OCI-M1 (cell line): ENCODE measurements at regions not wholly inside any gene's neighbourhood (a gene's known extent, or its start where the extent isn't known, plus 50 kb on each side); places are given as distances from the start of the nearest gene placed in this dataset.
"Not testable (repeated sequence)": the region's sequence is repeated elsewhere in the genome, so short reads cannot be mapped to it uniquely, and the experiment has no call there.

Experiments used
- DNase-seq: peaks from one replicate; lab custom pipeline; 2025; lab: John Stamatoyannopoulos, UW

DNA sequence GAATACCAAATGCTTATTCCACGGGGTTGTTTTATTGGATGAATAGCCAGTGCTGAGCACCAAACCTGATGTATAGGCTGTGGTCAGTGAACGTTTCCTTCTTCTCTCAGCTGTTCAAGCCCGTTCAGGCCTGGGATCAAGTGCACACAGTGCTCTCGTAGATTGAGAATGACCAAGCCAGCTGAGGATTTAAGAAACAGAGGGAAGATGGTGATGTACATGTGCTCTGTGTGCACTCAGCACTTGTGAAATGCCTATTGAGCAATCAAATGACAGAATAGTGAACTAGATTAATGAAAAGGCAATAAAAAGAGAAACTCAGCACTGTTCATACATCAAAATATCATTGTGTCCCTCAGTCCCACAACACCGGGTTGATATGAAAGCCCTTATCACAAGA, 302.5 kb downstream of the BMPER start:
- no peak for DNase-seq

DNA sequence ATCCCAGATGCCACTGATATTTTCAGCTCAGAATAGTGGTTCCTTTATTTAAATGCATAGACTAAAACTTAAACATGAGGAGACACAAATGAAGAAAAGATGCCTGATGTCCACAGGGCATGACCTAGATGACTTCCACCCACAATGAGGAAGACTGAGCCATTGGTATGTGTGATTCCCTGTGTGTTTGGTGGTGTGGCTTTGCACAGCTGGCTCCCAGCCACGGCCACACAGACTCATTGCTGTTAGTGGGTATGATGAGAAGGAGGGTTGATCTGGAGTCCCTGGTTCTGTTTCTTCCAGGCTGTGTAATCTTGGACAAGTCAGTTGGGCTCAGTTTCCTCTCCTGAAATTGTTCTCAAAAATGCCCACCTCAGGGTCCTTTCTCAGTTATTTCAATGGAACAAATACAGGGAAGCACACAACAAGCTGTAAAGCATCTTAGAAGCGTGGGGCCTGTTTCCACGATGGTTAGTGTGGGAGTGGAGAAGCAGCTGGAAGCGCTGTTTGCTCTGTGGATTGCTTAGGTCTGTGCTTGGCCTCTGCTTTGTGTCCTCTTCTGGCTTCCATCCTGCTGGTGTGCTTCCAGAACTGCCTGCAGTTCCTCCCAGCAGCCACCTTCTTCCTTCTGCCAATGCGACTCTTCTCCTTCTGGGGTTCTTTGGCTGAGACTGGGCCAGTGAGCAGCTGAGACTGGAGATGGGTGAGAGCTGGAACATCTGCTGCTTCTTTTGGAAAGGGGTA, 303.7 kb downstream of the BMPER start:
- no peak for DNase-seq

DNA sequence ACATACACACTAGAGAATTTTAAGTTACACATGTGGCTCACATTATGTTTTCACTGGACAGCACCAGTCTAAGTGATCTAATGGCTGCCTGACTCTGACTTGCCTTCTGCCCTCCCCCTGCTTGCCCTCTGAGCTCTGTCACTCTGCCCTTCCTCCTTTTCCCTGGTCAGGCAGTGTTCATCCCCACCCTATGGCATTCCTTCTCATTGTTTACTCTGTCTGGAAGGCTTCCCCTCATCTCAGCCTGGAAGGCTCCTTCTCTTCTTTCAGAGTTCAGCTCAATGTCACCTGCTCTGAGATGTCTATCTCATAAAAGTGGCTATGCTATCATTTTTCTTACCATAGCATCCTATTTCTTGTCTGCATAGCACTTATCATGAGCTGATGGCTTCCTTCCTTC, 305.7 kb downstream of the BMPER start:
- no peak for DNase-seq

DNA sequence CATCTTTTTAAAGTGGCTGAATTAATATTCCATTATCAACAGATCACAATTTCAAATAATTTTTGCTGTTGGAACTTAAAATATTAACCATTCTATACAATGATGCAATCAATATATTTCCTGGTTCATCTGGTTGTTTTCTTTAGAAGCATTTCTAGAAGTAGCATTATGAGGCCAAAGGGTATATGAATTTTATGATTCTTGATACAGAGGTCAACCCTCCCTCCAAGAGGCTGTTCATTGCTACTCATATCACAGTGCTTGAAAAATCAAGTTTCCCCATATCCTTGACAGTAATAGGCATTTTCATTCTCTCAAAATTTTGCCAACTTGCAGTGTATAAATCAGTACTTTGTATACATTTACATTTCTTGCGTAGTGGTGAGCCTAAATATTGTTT, 312.6 kb downstream of the BMPER start:
- no peak for DNase-seq

DNA sequence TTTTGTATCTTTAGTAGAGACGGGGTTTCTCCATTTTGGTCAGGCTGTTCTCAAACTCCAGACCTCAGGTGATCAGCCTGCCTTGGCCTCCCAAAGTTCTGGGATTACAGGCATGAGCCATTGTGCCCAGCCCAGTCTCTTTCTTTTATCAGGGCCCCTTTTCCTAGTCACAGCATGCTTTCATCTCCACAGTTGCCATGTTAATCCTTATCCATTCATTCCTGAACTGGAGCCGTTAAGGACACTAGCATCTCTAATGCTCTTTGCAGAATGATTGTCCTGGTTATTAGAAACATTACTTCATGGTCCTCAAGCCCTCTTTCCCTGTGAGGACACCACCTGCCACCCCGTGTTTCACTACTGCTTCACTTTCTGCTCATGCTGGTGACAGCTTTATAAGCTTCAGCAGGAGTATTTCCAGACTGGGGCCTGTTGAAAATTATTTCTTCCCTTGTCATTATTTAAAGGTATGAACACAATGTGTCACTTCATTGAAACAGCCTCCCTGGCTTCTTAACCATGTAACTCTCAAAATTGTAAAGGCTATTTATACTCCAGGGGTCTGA, 313.9 kb downstream of the BMPER start:
- no peak for DNase-seq

DNA sequence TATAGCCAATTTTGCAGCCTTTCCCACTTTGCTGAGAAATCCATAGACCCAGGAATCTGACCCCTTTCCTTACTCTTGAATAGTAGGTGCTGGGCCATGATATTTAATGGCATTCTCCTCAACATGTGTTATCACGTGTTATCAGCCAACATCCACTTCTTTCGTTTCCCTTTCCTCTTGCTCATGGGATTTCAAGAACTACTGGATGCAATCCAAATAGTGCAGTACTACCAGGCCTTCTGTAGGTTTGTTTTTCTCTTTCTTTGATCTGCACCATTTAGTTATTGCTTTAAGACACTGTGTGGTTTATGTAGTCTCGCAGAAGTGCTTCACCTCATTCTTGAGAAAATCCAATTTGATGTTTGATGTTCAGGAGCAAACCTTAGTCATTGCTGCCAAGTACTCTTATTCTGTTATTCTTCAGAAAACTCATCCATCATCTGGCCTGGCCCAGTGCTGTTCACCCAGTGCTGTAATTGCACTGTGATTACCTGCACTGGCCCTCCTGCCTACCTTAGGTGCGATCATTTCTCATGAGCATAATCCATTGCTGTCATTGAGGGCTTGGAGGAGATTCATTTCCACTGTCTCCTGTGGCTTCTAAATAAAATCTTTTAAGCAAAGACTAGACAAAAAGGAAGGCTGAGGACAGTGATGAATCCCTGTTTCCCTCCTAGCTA, 315.3 kb downstream of the BMPER start:
- DNase-seq, result no peak

DNA sequence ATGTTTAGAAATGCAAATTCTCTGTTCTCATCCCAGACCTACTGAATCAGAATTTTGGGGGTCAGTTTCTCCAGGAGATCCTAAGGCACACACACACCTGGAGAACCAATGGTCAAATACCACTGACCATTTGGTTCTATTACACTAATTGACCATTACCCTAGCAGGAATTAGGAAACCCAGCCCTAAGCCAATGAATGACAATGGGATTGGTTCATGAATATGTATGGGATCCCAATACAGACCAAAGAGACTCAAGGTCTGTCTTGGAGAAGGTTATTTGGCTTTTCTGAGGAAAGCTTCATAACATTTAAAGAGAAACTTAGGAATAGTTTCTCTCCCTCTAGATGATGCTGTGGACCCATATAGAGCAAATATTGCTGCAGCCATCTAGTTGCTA, 317.0 kb downstream of the BMPER start:
- no peak for DNase-seq

DNA sequence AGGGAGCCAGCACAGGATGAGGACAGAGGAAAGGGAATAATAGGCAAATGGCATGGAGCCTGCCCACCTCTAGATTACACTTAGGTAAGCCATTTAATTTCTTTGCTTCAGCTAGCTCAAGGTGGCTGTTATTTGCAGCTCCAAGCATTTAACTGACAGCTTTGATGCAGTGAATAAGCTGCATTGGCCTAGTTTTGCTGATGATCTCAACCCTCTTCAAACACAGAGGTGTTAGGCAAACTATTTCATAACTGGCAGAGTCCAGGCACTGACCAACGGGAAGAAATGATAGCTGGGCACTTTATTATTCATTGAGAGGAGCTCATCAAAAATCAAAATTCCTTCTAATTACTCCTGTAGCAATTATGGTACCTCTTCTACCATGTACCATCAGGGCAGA, 317.4 kb downstream of the BMPER start:
- no peak for DNase-seq

DNA sequence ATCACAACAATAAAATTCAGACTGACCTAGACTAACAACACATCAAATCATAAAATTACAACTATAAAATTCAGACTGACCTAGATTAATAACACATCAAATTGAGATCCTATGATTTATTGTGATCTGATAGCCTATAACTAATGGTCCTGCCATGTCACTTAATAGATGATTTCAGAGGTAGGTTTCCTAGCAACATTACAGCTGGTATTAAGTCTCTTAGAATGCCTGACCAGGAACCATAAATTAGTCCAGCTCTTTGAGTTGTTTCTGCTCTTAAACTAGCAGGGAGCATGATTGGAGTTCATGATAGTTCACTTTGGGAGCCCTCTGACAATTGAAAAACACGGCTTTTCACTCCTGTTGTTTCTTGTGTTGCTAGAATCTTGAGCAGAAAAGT, 318.9 kb downstream of the BMPER start:
- DNase-seq, result no peak

DNA sequence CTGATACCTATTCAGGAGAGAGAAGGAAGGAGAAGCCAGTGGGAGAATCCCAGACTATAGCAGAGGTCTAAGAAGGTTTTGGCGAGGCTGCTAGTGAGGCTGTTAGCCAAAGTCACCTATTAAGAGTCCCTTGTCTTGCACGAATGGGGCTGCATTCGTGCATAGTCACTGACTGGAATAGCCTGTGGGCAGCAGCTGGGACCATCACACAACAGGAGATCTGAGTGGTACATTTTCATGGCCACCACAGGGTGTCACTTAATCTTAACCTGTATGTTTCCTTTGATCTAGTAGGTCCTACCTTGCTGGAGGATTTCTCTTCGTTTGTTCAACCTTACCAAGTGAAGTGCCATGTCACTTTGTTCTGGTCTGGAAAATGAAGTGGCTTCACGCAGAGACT, 319.9 kb downstream of the BMPER start:
- no peak for DNase-seq

DNA sequence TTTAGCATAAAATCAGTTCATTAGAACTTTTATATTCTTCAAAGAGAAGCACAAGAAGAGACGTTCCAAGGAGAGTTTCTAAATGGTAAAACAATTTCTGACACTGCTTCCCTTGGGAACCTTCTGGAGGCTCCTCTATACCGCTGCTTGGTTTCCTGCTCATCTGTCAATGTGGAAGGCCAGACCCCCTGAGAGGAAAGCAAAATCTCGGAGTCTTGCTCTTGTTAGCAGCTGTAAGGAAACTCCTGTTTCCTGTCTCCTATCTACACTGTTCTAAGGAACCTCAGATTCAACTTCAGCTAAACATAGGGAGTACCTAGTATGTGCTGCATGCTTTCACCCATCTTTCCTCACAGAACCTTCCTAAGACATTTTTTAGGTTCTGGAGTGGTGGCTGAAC, 322.2 kb downstream of the BMPER start:
- DNase-seq, result no peak

DNA sequence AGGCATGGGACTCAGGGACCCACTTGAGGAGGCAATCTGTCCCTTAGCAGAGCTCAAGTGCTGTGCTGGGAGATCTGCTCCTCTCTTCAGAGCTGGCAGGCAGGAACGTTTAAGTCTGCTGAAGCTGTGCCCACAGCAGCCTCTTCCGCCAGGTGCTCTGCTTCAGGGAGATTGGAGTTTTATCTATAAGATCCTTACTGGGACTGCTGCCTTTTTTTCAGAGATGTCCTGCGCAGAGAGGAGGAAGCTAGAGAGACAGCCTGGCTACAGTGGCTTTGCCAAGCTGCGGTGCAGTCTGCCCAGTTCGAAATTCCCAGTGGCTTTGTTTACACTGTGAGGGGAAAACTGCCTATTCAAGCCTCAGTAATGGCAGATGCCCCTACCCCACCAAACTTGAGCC, 329.8 kb downstream of the BMPER start:
- DNase-seq, result not testable (repeated sequence)

DNA sequence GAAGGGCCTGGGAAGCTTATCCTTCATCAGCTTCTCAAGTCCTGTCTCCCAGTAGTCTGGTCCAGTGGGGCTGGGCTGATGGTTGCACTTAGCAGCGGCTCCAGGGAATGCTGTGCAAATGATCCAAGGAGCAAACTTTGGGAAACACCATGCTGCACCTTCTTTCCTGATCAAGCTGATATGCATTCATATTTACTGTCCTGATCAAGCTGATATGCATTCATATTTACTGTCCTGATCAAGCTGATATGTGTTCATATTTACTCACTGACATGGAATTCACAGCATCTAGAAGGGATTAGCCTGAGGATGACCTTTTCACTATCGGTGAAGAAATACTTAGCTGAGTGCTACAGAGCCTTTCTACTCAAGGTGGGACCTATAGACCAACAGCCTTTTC, 330.7 kb downstream of the BMPER start:
- no peak for DNase-seq

DNA sequence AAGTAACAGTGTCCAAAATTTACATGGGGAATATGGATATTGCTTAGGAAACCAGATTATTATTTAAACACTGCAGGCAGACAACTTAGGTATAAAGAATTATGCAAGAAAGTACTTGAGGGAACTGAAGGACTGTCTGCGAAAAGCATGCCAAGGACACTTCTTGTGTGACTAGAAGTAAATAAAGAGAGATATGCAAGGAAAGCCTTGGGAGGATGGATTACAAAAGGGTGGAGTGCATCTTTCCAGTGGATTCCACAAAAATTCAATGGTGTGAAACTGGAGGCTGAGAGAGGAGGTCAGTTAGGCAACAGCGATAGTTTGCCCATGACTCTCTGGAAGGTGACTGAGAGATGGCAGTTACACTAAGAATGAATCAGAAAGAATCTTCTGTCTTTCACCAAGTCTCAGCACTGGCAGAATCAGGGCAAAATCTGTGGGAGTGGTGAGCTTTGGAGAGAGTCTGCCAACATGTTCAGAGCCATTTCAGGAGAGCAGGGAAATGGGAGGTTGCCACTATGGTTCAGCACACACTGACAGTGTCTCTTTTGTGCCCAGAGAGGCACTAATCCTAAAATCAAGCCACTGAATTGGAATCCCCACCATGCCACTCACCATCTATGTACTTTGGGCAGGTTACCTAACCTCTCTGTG, 331.6 kb downstream of the BMPER start:
- DNase-seq, result no peak

DNA sequence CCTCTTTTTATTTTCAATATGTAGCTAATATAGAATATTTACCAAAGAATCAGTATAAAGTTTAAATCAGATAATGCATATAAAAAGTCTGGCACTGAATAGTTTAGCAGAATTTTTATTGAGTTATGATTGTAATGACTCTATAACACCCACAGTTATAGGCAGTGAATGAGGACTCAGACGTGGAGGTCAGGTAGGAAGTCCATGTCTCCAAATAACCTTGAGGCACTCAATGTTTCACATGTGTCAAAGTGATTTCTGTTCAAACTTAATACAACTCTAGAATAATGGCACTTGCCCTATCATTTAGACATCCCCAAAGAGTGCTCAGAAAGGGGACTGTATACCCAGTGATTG, 332.1 kb downstream of the BMPER start:
- no peak for DNase-seq

DNA sequence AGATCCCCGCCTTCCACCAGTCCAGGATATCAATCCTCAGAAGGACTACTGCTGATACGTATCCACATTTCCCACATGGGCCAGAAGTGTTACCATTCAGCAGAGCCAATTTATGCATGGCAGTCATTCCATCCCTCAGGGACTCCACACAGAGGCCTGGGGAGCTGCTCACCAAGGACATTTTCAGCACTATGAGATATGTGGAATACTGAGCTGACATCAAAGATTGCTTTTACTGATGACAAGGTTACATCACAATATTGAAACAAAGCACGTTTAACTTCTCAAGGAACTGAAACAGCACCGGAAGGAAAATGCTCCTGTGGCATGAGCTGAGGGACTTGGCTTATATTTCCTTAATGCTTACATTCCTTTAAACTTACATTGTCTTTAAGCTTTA, 335.1 kb downstream of the BMPER start:
- no peak for DNase-seq

DNA sequence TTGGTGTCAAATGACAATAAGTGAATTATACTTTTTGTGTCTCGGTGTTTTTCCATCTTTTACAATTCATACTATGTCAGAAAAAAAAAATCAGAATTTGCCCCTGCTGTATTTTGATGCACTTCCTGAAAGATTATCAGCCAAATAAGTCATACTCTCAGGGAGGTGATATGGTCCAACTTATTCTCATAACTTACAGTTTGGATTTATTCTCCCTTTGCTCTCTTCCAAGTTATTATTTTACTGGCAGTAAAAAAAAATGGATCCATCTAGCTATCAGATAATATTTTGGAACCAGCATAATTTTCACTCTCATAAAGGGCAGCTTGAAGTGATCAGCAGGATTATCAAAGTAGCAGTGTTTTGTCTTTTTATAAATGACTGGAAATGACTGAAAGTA, 337.1 kb downstream of the BMPER start:
- DNase-seq, result no peak

DNA sequence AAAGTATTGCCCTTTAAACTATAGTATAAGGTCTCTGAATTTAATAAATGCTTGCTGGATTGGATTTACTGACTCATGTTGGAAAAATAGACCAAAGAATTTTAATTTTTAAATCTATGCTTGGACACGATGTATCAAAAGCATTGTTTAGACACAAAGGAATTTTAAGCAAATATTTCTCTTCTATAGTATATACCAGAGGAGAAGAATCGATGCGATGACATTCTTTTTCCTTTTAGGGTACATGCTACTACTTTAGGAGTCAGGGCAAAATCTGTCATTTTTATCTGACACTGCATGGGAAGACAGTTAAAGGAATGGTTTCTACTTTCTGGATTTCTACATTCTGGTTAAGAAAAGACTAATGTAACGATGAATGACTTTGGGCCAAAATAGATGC, 339.9 kb downstream of the BMPER start:
- no peak for DNase-seq

DNA sequence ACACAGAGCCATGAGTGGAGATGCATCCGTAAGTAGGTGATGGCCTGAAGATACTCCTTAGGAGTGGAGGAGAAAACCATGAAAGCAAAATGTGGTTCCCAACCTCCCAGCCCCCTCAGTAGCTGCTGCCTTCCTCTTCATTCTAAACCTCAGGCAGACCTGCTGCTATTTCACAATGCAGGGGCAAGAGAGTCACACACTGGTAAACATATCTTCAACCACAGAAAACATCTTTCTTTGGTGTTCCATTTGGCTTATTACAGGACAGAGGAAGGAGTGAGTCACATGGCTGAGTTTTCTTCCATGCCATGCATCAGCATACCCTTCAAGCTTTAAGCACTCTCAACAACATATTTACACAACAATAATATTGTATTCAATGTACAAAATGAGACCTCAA, 342.1 kb downstream of the BMPER start:
- no peak for DNase-seq

DNA sequence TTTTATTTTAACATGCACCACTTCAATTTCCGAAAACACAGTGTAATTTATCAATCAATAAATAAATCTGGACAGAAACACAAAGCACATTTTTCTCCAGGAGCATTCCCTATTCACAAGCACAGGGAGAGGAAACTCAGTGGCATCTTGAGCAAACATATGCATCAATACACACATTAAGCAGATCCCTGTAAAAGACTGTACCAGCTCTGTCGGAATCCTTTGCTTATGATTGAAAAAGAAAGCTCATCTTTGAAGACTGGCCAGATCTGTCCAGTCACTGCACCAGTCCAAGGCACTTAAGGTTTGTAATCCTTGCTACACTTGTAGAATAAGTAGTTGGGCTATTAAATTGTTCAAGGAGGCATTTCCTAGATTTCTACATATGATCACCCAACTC, 343.9 kb downstream of the BMPER start:
- DNase-seq, result no peak

DNA sequence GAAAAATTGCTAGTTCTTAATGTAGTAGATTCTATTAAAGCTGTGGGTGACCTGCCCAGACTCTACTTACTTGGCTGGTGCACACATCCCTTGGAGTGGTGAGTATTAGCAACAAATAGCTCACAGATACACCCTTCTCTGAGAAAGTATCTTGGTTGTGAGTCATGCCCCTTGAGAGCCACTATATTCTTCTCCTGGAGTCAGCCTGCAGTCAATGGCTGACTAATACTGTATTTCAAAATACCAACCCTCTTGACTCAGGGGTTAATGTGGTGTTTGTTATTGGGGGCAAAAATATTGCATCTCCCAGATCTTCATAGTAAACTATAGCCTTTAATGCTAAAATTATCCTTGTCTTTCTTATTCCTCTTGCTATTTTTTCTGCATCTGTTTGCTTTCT, 354.9 kb downstream of the BMPER start:
- no peak for DNase-seq

DNA sequence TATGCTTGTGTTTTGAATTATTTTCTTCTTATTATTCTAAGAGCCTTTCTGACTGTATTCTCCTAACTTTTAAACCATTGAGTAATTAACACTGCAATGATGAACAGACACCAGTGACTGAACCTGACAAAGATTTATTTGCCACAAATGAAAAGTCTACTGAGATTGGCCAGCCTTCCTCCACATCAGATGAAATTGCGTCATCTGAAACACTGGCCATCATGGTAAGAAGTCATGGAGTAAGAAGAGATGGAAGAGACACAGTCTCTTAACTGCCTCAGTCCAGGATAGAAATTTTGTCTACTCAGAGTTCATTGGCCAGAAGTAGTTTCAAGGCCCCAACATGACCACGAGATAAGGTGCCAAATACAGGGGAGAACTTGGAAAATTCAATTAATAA, 357.8 kb downstream of the BMPER start:
- no peak for DNase-seq

DNA sequence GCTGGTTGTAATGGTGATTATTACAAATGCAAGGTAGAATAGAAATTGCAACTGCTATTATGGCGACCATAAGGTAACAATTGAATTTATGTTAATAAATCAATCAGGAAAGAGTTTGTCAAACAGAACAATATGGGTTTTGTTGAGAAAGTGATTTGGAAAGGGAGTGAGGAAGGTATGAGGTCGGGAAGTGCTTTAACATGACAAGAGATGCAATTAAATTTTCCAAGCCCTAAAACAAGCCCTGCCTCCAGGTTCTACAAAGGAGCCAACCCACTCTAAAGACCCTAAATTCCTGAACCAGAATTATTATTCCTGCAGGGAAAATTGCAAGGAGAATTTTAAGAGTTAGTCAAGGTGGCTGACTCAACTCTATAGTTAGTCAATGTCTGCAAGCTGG, 363.7 kb downstream of the BMPER start:
- no peak for DNase-seq
